ENCODE measurements at regions not wholly inside any gene's neighbourhood (a gene's known extent, or its start where the extent isn't known, plus 50 kb on each side); places are given as distances from the start of the nearest gene placed in this dataset.
A peak's percentile ranks its signal among the peaks of the same experiment; 100 is the strongest.

DNA sequence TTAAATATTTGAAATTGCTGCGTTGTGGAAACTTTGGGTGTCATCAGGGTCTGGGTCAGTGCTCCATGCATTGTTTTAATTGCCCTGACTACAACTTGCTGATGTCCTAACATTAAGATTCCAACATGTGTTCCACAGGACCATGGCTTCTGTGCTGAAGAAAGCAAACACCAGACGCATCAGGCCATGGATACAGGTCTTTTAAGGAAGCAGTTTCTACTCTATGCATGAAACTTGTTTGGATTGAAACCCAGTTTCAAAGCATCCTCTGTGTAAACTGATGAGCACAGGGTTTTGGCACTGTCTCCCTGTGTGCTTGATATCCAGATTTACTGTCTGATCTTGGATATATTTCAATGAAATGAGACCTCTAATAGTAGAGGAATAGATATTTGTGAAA is 328.4 kb upstream of the SLC10A2 start:
- 90 to 100% methylated on average over 1 to 2 of the region's 2 CpGs for WGBS, 2 experiments (ENCODE audit: insufficient coverage in 1 of 2, insufficient read length in 1 of 2)
- no peaks in the 10 kb centered on the region for H3K27me3 ChIP-seq (ENCODE audit: control insufficient read depth, insufficient read depth, low read length, poor library complexity, severe bottlenecking)
- H3K4me3 ChIP-seq (ENCODE audit: low read length): no peak overlapping the region
- no peak for DNase-seq
- no peak overlapping the region for H3K9ac ChIP-seq (ENCODE audit: extremely low read depth, low read length, poor library complexity, severe bottlenecking)
- Mint-ChIP-seq H3K4me3 (no peak overlapping the region), H3K27me3 (ENCODE audit: insufficient read depth) (no peaks in the 10 kb centered on the region), H3K9me3 (peaks cover 18% of the 10 kb centered on the region), H3K27ac (no peak overlapping the region), H3K4me1 (no peaks in the 10 kb centered on the region), H3K36me3 (ENCODE audit: low read depth) (peaks cover 4% of the 10 kb centered on the region)
- H3K27ac ChIP-seq (ENCODE audit: low read depth, low read length): no peak overlapping the region
- H3K9me3 ChIP-seq (ENCODE audit: control insufficient read depth, low read length): peaks cover 9% of the 10 kb centered on the region
- no peaks in the 10 kb centered on the region for H3K36me3 ChIP-seq (ENCODE audit: control insufficient read depth, insufficient read depth, low read length)
- TF ChIP-seq, protein P1, sequence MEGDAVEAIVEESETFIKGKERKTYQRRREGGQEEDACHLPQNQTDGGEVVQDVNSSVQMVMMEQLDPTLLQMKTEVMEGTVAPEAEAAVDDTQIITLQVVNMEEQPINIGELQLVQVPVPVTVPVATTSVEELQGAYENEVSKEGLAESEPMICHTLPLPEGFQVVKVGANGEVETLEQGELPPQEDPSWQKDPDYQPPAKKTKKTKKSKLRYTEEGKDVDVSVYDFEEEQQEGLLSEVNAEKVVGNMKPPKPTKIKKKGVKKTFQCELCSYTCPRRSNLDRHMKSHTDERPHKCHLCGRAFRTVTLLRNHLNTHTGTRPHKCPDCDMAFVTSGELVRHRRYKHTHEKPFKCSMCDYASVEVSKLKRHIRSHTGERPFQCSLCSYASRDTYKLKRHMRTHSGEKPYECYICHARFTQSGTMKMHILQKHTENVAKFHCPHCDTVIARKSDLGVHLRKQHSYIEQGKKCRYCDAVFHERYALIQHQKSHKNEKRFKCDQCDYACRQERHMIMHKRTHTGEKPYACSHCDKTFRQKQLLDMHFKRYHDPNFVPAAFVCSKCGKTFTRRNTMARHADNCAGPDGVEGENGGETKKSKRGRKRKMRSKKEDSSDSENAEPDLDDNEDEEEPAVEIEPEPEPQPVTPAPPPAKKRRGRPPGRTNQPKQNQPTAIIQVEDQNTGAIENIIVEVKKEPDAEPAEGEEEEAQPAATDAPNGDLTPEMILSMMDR (conservative IDR thresholded peaks at IDR 0.05): no peak
- H3K4me1 ChIP-seq (ENCODE audit: control insufficient read depth, insufficient read depth, low read length): no peaks in the 10 kb centered on the region

DNA sequence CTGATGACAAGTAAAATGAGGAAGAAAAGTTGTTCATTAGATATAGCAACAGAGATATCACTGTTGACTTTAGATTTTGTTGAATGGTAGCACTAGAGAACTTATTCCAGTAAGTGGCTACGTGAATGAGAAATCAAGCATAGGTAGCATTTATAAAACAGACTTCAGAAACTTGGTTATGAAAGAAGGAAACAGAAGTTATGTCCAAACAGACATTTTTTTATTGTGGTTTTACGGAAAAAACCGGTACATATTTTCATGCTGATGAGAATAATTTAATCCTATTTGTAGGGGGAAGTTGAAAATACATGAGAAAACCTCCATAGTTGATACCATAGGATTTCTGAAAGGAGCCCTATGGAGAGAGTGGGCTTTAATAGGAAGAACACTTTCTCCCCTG is 325.7 kb upstream of the SLC10A2 start:
- no peak overlapping the region for H3K9ac ChIP-seq (ENCODE audit: extremely low read depth, low read length, poor library complexity, severe bottlenecking)
- DNase-seq: no peak
- Mint-ChIP-seq H3K27ac (no peak overlapping the region), H3K4me1 (no peaks in the 10 kb centered on the region), H3K27me3 (ENCODE audit: insufficient read depth) (no peaks in the 10 kb centered on the region), H3K4me3 (no peak overlapping the region), H3K9me3 (no peaks in the 10 kb centered on the region), H3K36me3 (ENCODE audit: low read depth) (no peaks in the 10 kb centered on the region)
- TF ChIP-seq, protein P1 (conservative IDR thresholded peaks at IDR 0.05): no peak
- H3K27me3 ChIP-seq (ENCODE audit: control insufficient read depth, insufficient read depth, low read length, poor library complexity, severe bottlenecking): no peaks in the 10 kb centered on the region
- H3K9me3 ChIP-seq (ENCODE audit: control insufficient read depth, low read length): no peaks in the 10 kb centered on the region
- no peak overlapping the region for H3K27ac ChIP-seq (ENCODE audit: low read depth, low read length)
- no peak overlapping the region for H3K4me3 ChIP-seq (ENCODE audit: low read length)
- no peaks in the 10 kb centered on the region for H3K4me1 ChIP-seq (ENCODE audit: control insufficient read depth, insufficient read depth, low read length)
- 86 to 92% methylated on average over 2 to 3 of the region's 3 CpGs for WGBS, 2 experiments (ENCODE audit: insufficient coverage in 1 of 2, insufficient read length in 1 of 2)
- no peaks in the 10 kb centered on the region for H3K36me3 ChIP-seq (ENCODE audit: control insufficient read depth, insufficient read depth, low read length)

DNA sequence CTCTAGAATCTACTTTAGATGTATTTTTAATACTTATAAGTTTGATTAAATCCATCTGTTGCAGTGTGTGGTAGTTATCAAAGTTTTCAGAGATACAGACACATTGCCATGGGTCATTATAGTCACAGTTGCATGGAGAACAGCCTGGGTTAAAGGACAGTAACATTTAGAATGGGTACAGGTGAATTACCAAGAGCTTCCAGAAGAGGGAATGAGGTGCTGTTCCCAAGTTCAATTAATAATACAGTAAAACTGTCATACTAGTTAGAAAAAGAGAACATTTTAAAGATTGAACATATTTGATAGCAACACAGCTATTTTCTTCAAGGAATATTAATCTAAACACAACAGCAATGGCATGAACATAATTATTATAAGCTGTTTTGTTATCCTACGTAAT is 322.6 kb upstream of the SLC10A2 start:
- H3K27ac ChIP-seq (ENCODE audit: low read depth, low read length): no peak overlapping the region
- no peak overlapping the region for H3K9ac ChIP-seq (ENCODE audit: extremely low read depth, low read length, poor library complexity, severe bottlenecking)
- H3K27me3 ChIP-seq (ENCODE audit: control insufficient read depth, insufficient read depth, low read length, poor library complexity, severe bottlenecking): no peaks in the 10 kb centered on the region
- TF ChIP-seq, protein P1 (conservative IDR thresholded peaks at IDR 0.05): peak; percentile 72
- H3K4me1 Mint-ChIP-seq: no peaks in the 10 kb centered on the region
- no peaks in the 10 kb centered on the region for H3K36me3 Mint-ChIP-seq (ENCODE audit: low read depth)
- WGBS, 2 experiments (ENCODE audit: insufficient coverage in 1 of 2, insufficient read length in 1 of 2): 100% methylated on average over 1 of the region's 1 CpG
- H3K9me3 Mint-ChIP-seq: no peaks in the 10 kb centered on the region
- no peaks in the 10 kb centered on the region for H3K27me3 Mint-ChIP-seq (ENCODE audit: insufficient read depth)
- no peaks in the 10 kb centered on the region for H3K9me3 ChIP-seq (ENCODE audit: control insufficient read depth, low read length)
- no peak overlapping the region for H3K27ac Mint-ChIP-seq
- no peak for DNase-seq
- no peak overlapping the region for H3K4me3 ChIP-seq (ENCODE audit: low read length)
- no peaks in the 10 kb centered on the region for H3K36me3 ChIP-seq (ENCODE audit: control insufficient read depth, insufficient read depth, low read length)
- H3K4me3 Mint-ChIP-seq: no peak overlapping the region
- H3K4me1 ChIP-seq (ENCODE audit: control insufficient read depth, insufficient read depth, low read length): no peaks in the 10 kb centered on the region

Data from endodermal cell (in vitro differentiated cells).